Fibroblast of mammary gland (primary cell): ENCODE measurements at regions not wholly inside any gene's neighbourhood (a gene's known extent, or its start where the extent isn't known, plus 50 kb on each side); places are given as distances from the start of the nearest gene placed in this dataset.

Experiments
- DNase-seq: peaks from one replicate; pipeline ENCODE4 v3.0.0-alpha.2; 2010; ENCODE audit warnings: low read depth
- H3K4me3 ChIP-seq: 2 replicates; pipeline ENCODE4 v1.5.1; 2011; ENCODE audit warnings: low read depth, mild to moderate bottlenecking, low read length, moderate library complexity; ENCODE audit not compliant: control insufficient read depth
- TF ChIP-seq, protein P1 (sequence below): conservative IDR thresholded peaks from 2 replicates; pipeline ENCODE4 v1.5.1; 2011; ENCODE audit warnings: low read depth, low read length, inconsistent platforms; ENCODE audit not compliant: control insufficient read depth, insufficient read depth

DNA sequence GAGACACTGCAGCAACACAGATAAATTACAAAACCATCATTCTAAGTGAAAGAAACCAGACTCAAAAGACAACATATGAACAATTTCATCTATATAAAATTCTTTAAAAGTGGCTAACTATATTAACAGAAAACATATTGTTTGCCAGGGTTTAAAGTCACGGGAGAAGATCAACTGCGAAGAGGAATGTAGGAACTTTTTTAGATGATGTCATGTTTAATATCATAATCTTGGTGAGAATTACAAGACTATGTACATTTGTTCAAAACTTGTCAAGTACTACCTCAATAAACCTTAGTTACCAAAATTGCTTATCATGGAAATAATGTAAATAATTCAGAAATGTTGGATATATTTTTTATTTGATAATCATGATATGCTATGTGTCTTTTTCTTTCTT, 395.1 kb upstream of the PLSCR5 start:
- no peak overlapping the region for H3K4me3 ChIP-seq
- no peak for DNase-seq
- TF ChIP-seq, protein P1, sequence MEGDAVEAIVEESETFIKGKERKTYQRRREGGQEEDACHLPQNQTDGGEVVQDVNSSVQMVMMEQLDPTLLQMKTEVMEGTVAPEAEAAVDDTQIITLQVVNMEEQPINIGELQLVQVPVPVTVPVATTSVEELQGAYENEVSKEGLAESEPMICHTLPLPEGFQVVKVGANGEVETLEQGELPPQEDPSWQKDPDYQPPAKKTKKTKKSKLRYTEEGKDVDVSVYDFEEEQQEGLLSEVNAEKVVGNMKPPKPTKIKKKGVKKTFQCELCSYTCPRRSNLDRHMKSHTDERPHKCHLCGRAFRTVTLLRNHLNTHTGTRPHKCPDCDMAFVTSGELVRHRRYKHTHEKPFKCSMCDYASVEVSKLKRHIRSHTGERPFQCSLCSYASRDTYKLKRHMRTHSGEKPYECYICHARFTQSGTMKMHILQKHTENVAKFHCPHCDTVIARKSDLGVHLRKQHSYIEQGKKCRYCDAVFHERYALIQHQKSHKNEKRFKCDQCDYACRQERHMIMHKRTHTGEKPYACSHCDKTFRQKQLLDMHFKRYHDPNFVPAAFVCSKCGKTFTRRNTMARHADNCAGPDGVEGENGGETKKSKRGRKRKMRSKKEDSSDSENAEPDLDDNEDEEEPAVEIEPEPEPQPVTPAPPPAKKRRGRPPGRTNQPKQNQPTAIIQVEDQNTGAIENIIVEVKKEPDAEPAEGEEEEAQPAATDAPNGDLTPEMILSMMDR, result no peak

DNA sequence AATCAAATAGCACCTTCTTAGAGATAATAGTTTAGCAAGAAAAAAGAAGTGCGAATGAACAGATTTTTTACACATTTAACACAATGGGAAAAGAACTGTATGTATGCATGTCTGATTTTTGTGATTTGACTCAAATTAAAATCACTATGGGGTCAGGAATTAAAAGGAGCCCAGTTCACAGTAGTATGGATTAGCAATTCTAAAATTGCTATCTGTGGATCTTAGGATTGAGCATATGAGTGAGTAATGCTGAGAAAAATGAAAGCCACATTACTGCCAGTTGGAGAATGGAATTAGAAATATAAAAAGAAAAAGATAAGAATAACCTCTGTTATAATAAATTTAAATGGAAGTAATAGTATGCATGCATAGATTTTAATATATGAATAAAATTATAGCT, 386.8 kb upstream of the PLSCR5 start:
- TF ChIP-seq, protein P1, result no peak
- DNase-seq, result no peak
- H3K4me3 ChIP-seq, result no peak overlapping the region

GRCh38 chr3:146975476-146975875, 370.3 kb upstream of the PLSCR5 start:
- DNase-seq, result no peak
- TF ChIP-seq, protein P1, result no peak
- no peak overlapping the region for H3K4me3 ChIP-seq

GRCh38 chr3:146975032-146975431, 369.9 kb upstream of the PLSCR5 start:
- H3K4me3 ChIP-seq, result no peak overlapping the region
- TF ChIP-seq, protein P1, result no peak
- no peak for DNase-seq

GRCh38 chr3:146974001-146974400, 368.9 kb upstream of the PLSCR5 start:
- no peak for DNase-seq
- no peak overlapping the region for H3K4me3 ChIP-seq
- TF ChIP-seq, protein P1, result no peak

DNA sequence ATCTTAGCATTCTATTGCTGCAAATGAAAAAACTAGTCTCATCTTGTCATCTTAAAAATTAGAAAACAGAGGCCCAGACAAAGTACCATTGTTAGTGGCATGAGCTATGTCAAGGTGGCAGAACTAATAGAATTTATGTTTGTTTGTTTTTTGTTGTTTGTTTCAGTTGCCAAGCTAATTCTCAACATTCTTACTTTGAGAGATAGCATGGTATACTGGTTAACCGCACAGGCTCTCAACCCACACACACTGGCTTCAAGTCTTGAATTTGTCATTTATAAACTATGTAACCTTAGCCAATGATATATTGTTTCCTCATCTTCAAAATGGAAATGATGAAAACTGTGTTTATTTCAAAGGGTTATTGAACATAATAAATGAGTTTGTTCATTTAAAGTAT, 367.6 kb upstream of the PLSCR5 start:
- DNase-seq, result peak; percentile 74
- TF ChIP-seq, protein P1, result no peak
- no peak overlapping the region for H3K4me3 ChIP-seq

DNA sequence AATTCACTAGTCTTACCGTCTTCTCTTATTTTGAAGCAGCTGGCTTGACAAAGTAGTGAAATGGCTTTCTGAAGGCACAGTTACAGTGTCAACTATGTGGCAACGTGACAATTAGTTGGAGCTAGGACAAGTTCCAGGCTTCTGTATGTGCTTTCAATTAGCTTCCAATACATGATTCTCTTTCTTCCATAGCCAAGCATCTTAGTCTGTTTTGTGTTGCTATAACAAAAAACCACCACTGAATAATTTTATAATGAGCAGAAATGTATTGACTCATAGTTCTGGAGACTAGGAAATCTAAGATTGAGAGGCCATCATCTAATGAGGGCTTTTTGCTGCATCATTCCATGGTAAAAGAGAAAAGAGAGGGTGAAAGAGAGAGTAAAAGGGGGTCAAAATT, 365.1 kb upstream of the PLSCR5 start:
- TF ChIP-seq, protein P1, result no peak
- no peak overlapping the region for H3K4me3 ChIP-seq
- peak; percentile 31 for DNase-seq
